Activated naive CD4-positive, alpha-beta T cell treated with anti-CD3 and anti-CD28 coated beads for 36 hours (primary cell): ENCODE measurements at regions not wholly inside any gene's neighbourhood (a gene's known extent, or its start where the extent isn't known, plus 50 kb on each side); places are given as distances from the start of the nearest gene placed in this dataset.

Experiments
- CTCF ChIA-PET: fragments of 350-600 bp; sonication (Branson Sonifier 250); formaldehyde crosslinking; loops from one replicate; lab custom pipeline; 2021; ENCODE audit warnings: antibody characterized with exemption; lab: Charles Lee
- DNase-seq: peaks from one replicate; pipeline ENCODE4 v3.0.0-alpha.2; 2020
- H3K27ac Mint-ChIP-seq: one replicate; pipeline ENCODE4 v1.8.0; 2021; ENCODE audit warnings: mild to moderate bottlenecking, mixed read lengths
- H3K27me3 Mint-ChIP-seq: one replicate; pipeline ENCODE4 v1.8.0; 2021; ENCODE audit warnings: low read depth, mixed read lengths
- H3K36me3 Mint-ChIP-seq: one replicate; pipeline ENCODE4 v1.8.0; 2021; ENCODE audit warnings: low read depth, mixed read lengths
- H3K4me1 Mint-ChIP-seq: one replicate; pipeline ENCODE4 v1.8.0; 2021; ENCODE audit warnings: low read depth, mixed read lengths
- H3K4me3 Mint-ChIP-seq: one replicate; pipeline ENCODE4 v1.8.0; 2021; ENCODE audit warnings: mild to moderate bottlenecking, moderate library complexity, mixed read lengths
- H3K9me3 Mint-ChIP-seq: one replicate; pipeline ENCODE4 v1.8.0; 2021; ENCODE audit warnings: mixed read lengths
- intact Hi-C: fragments of 100-400 bp; cut with micrococcal nuclease; formaldehyde crosslinking; loops from one replicate; pipeline ENCODE4 v1.15.1; 2023

DNA sequence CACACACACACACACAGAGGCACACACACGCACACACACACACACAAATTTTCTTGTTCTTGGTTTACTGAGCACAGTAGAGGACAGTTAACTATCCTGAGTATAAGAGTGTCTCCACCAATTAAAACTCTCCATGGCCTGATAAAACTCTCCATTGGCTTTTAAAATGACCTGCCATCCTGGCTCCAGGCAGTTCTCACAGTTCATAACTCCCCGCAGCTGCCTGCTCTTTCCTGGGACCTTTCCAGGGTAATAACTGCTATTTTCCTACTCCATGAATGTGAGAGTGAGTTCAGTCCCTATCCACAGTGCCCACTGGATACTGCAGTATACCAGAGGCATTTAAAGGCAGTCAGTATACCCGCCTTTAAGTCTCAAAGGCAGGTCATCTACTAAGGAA is 351.5 kb downstream of the PLPP3 start:
- DNase-seq: no peak
- no peaks in the 10 kb centered on the region for H3K36me3 Mint-ChIP-seq
- no peaks in the 10 kb centered on the region for H3K4me1 Mint-ChIP-seq
- CTCF ChIA-PET: no interaction called here
- H3K27me3 Mint-ChIP-seq: peaks cover 2% of the 10 kb centered on the region
- intact Hi-C loops: no loop called here
- H3K9me3 Mint-ChIP-seq: peaks cover 3% of the 10 kb centered on the region
- H3K27ac Mint-ChIP-seq: no peak overlapping the region
- H3K4me3 Mint-ChIP-seq: no peak overlapping the region

DNA sequence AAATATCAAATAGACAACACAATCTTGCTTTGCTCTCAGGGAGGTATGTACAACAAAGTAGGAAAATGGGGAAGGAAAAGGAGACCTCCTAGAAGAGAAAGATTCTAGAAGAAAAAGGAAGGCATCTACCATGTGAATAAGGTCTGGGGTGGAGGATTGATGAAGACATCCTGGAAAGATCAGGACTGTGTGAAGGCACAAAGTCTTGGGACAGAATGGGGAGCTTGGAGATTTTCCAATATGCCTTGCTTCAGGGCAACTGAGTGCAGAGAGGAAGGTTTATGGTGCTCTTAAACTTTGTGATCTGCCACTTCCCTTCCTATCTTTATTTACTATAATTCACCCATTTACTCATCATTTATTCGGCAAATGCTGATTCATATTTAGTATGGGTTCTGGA is 352.0 kb downstream of the PLPP3 start:
- CTCF ChIA-PET: no interaction called here
- H3K36me3 Mint-ChIP-seq: no peaks in the 10 kb centered on the region
- no peak for DNase-seq
- peaks cover 3% of the 10 kb centered on the region for H3K9me3 Mint-ChIP-seq
- intact Hi-C loops: no loop called here
- no peaks in the 10 kb centered on the region for H3K4me1 Mint-ChIP-seq
- H3K27ac Mint-ChIP-seq: no peak overlapping the region
- H3K27me3 Mint-ChIP-seq: peaks cover 2% of the 10 kb centered on the region
- no peak overlapping the region for H3K4me3 Mint-ChIP-seq

DNA sequence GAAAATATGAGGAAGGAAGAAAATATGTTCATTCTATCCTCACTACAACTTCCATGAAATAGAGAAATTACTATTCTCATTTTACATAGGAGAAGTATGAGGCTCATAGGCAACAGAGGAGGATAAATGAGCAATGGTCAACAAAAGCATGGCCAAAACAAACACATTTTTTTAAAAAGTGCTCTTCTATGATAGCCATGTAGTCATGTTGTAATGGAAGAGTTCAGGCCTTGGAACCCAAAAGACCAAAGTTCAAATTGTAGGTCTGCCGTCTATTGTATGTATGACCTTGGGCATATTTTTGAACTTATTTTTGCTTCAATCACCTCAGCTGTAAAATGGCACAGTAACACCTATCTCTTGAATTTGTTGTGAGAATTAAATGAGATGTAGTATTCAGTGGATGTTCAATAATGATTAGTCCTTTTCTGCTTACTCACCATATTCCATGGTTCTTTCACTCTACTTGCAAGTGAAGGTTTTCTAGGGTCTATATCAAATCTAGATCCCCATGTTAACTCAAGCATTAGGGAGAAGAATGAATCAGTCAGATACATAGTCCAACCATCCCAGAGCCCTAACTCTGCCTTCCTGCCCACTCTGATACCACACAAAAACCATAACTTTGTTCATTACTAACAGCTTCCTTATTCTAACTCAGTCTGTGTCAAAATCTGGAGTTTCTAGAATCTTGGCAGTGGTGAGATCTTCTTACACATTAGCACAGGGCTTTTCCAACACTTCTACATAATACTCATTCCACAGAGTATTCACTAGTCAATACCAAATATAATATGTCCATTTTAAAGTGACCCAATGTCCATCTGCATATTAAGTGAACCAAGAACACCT is 353.2 kb downstream of the PLPP3 start:
- no peaks in the 10 kb centered on the region for H3K9me3 Mint-ChIP-seq
- no peak overlapping the region for H3K27ac Mint-ChIP-seq
- intact Hi-C loops: no loop called here
- CTCF ChIA-PET: no interaction called here
- no peak overlapping the region for H3K4me3 Mint-ChIP-seq
- peaks cover 2% of the 10 kb centered on the region for H3K27me3 Mint-ChIP-seq
- DNase-seq: no peak
- H3K4me1 Mint-ChIP-seq: no peaks in the 10 kb centered on the region
- H3K36me3 Mint-ChIP-seq: no peaks in the 10 kb centered on the region

DNA sequence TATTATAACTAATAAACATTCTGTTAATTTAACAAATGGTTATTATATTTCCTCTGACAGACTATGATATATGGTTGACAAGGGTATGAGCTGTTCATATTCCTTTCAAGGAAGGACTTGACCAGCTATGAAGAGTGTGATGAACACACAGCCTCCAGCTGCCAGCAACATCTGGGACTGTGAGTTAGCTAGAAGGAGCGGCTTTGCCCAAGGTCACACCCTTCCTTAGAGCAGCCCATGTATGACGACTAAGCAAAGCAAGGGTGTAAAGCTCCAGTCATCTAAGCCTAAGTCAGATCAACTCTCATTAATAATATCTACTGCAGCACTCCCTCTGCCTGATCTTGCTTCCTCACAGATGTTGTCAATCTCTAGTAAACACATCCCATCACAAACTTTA is 355.4 kb downstream of the PLPP3 start:
- H3K27ac Mint-ChIP-seq: no peak overlapping the region
- CTCF ChIA-PET: no interaction called here
- no peaks in the 10 kb centered on the region for H3K9me3 Mint-ChIP-seq
- no peak for DNase-seq
- intact Hi-C loops: no loop called here
- H3K36me3 Mint-ChIP-seq: no peaks in the 10 kb centered on the region
- no peaks in the 10 kb centered on the region for H3K4me1 Mint-ChIP-seq
- H3K4me3 Mint-ChIP-seq: no peak overlapping the region
- peaks cover 1% of the 10 kb centered on the region for H3K27me3 Mint-ChIP-seq

DNA sequence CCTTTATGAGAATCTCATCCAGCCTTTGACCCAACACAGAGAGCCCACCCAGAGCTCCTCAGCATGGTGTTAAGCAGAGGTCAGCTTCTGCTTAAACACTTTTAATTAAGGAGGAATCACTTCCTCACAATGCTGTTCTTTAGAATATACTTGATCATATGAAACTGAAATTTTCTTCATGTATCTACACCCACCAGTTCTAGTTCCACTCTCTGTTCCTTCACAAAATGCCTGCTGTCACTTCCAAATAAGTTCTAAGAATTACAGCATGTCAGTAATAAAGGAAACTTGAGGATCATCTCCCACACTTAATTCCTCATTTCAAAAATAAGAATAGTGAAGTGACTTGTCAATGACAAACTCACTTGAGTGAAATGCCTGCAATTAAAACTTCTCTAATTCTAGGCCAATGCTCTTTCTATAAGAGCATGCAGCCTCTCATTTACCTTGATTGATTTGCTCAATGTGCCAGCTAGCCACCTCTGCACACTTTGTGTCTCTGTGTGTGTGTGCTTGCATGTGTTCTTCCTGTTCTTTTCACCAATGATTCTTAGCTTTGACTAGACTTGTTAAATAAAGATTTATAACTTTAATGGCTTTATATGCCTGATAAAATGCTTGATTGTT is 356.3 kb downstream of the PLPP3 start:
- no peaks in the 10 kb centered on the region for H3K9me3 Mint-ChIP-seq
- intact Hi-C loops: no loop called here
- CTCF ChIA-PET: no interaction called here
- H3K27me3 Mint-ChIP-seq: peaks cover 3% of the 10 kb centered on the region
- no peak for DNase-seq
- H3K27ac Mint-ChIP-seq: no peak overlapping the region
- H3K4me1 Mint-ChIP-seq: no peaks in the 10 kb centered on the region
- H3K4me3 Mint-ChIP-seq: no peak overlapping the region
- H3K36me3 Mint-ChIP-seq: no peaks in the 10 kb centered on the region

DNA sequence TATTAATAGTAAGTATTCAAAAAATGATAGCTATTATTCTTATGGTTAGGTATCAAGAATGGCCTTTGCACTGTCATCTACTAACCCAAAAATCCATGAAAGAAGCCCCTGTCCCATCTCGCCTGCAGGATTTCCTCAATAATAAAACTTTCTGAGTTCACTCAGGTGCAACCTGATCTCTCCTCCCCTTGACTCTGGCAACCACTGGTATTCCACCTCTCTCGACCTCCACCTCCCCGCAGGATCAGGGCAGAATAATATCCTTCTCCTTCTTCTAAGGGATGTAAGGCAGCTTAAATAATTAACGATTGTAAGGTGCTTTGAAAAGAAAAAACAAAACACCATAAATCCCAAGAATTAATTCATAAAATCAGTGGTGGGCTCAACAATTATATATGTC is 359.3 kb downstream of the PLPP3 start:
- no peak for DNase-seq
- H3K27ac Mint-ChIP-seq: no peak overlapping the region
- no peaks in the 10 kb centered on the region for H3K9me3 Mint-ChIP-seq
- peaks cover 3% of the 10 kb centered on the region for H3K27me3 Mint-ChIP-seq
- intact Hi-C loops: no loop called here
- CTCF ChIA-PET: no interaction called here
- H3K36me3 Mint-ChIP-seq: no peaks in the 10 kb centered on the region
- no peaks in the 10 kb centered on the region for H3K4me1 Mint-ChIP-seq
- no peak overlapping the region for H3K4me3 Mint-ChIP-seq

DNA sequence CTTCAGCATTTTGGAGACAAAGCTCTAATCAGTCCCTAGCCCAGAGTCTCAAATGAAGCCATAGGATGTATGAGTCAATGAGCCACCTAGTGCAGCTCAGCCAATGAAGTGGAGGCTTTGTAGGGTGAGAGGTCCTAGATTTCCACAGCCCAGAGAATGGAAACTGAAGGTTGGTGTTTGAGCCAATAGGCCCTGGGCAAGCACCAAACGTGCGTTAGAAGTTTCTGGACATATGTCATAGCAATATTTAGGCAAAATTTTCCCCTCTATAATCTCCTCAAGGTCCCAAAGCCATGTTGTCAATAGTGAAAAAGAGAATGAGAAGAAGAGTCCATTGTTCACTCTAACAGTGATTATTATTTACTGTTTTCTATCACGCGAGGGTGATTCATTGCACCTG is 361.3 kb downstream of the PLPP3 start:
- DNase-seq: no peak
- intact Hi-C loops: no loop called here
- Mint-ChIP-seq H3K4me1 (no peaks in the 10 kb centered on the region), H3K36me3 (no peaks in the 10 kb centered on the region), H3K4me3 (no peak overlapping the region), H3K9me3 (no peaks in the 10 kb centered on the region), H3K27me3 (peaks cover 3% of the 10 kb centered on the region), H3K27ac (no peak overlapping the region)
- CTCF ChIA-PET: no interaction called here

DNA sequence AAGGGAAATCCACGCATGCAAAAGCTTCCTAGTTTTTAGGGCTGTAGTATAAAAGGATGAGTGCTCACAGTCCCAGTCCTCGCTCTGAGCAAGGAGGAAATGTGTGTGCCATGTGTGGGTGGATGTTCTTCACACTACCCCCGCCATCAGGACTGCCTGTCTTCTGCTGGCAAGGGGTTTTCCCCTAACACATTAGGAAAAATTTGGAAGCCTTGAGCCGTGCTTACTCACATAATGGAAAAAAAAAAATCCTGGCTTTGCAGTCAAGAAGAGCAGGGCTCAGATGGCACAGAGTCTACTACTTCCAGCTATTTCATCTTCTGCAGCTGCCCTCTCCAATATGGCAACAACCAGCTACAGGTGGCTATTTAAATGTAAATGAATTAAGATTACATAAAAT is 363.1 kb downstream of the PLPP3 start:
- Mint-ChIP-seq H3K27me3 (peaks cover 3% of the 10 kb centered on the region), H3K9me3 (no peaks in the 10 kb centered on the region), H3K4me1 (no peaks in the 10 kb centered on the region), H3K27ac (no peak overlapping the region), H3K36me3 (no peaks in the 10 kb centered on the region), H3K4me3 (no peak overlapping the region)
- intact Hi-C loops: no loop called here
- no peak for DNase-seq
- CTCF ChIA-PET: no interaction called here

DNA sequence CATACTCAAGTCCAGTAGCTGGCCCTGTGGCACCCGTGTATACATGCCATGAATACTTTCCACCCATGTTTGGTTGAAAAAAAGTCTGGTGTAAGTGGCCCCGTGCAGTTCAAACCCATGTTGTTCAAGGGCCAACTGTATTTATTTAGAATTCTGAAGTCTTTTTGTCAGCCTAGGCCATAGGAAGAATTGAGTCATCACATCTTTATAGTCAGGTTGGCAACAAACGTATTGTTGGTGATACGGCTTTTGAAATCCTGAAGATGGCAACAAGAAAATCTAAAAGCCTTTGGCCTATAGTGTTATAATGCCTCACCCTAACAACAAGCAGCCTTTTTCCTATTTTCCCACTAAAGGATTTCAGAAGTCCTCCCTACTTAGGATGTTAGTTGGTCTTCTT is 363.6 kb downstream of the PLPP3 start:
- intact Hi-C loops: no loop called here
- no peaks in the 10 kb centered on the region for H3K36me3 Mint-ChIP-seq
- H3K27ac Mint-ChIP-seq: no peak overlapping the region
- peaks cover 3% of the 10 kb centered on the region for H3K27me3 Mint-ChIP-seq
- no peak for DNase-seq
- CTCF ChIA-PET: no interaction called here
- H3K4me3 Mint-ChIP-seq: no peak overlapping the region
- no peaks in the 10 kb centered on the region for H3K4me1 Mint-ChIP-seq
- H3K9me3 Mint-ChIP-seq: no peaks in the 10 kb centered on the region

DNA sequence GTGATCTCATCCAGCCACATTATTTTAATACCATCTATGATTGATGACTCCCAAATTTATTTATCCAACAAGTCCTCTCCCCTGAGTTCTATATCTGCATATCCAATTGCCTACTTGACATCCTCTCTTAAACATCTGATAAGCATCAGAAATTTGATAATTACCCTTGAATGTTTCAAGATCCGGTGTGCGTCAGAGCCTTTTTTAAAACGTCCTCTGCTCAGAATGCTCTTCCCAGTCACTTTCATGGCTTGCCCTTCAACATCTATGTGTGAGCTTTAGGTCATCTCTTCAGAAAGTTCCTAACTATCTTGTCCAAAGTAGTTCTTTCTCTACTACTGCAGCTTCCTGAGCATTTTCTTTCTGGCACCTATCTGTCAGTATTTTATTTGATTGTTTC is 364.3 kb downstream of the PLPP3 start:
- DNase-seq: no peak
- Mint-ChIP-seq H3K27me3 (peaks cover 3% of the 10 kb centered on the region), H3K27ac (no peak overlapping the region), H3K4me1 (no peaks in the 10 kb centered on the region), H3K36me3 (no peaks in the 10 kb centered on the region), H3K9me3 (no peaks in the 10 kb centered on the region), H3K4me3 (no peak overlapping the region)
- CTCF ChIA-PET: no interaction called here
- intact Hi-C loops: no loop called here

DNA sequence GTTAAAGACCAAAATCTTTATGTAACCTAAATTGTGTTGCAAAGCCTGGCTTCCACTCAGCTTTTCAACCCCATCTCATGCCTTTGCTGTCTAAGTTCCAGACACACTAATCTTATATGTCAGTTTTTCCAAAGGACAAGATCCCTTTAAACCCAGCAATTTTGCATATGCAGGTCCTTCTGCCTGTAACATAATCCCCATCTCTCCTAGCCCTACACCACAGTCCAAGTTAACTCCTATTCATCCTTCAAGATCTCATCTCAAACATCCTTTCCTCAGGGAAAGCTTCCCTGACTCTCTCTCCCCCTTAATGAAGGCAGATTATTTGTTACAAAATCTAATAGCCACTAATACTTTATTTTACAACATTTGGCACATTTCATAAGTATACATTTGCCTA is 366.3 kb downstream of the PLPP3 start:
- Mint-ChIP-seq H3K27me3 (no peaks in the 10 kb centered on the region), H3K4me1 (no peaks in the 10 kb centered on the region), H3K27ac (no peak overlapping the region), H3K4me3 (no peak overlapping the region), H3K36me3 (no peaks in the 10 kb centered on the region), H3K9me3 (no peaks in the 10 kb centered on the region)
- CTCF ChIA-PET: no interaction called here
- intact Hi-C loops: no loop called here
- no peak for DNase-seq

DNA sequence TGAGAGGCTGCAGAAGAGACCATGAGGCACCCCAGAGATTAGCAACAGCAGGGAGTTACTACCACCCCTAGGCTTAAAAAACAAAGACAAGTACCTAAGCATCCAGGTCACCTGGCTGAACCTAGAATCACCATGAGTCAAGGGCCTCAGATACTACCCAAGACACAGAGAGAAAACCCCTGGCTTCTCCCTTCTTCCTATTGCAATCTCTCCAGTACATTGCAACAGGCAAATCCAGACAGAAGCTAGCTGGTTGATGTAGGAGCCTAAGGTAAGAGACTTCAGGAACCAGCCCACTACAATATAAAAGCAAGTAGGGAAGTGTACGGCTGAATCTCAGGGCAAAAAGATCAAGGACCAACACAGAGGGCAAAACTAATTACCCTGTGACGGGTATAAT is 367.2 kb downstream of the PLPP3 start:
- no peaks in the 10 kb centered on the region for H3K36me3 Mint-ChIP-seq
- no peak for DNase-seq
- H3K9me3 Mint-ChIP-seq: no peaks in the 10 kb centered on the region
- H3K4me3 Mint-ChIP-seq: no peak overlapping the region
- H3K27ac Mint-ChIP-seq: no peak overlapping the region
- CTCF ChIA-PET: no interaction called here
- intact Hi-C loops: no loop called here
- no peaks in the 10 kb centered on the region for H3K4me1 Mint-ChIP-seq
- no peaks in the 10 kb centered on the region for H3K27me3 Mint-ChIP-seq

DNA sequence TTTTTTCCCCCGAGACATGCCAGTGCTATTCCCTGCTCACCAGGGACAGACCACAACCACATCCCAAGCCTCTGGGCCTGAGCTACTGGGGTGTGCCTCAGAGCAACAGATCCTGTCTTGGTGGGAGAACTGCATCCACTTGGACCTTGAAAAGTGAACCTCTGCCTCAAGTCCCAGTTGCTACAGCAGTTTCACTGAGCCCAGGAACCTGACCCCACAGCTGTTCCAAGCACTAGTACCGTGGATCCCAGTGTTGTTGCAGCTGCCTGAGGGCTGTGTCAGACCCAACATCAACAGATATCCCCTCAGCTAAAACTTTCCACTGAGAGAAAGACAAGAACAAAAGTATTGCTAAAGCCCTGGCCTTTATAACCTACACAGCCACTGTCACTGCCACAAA is 373.0 kb downstream of the PLPP3 start:
- Mint-ChIP-seq H3K4me1 (no peaks in the 10 kb centered on the region), H3K27me3 (peaks cover 3% of the 10 kb centered on the region), H3K27ac (no peak overlapping the region), H3K36me3 (no peaks in the 10 kb centered on the region), H3K4me3 (no peak overlapping the region), H3K9me3 (no peaks in the 10 kb centered on the region)
- intact Hi-C loops: no loop called here
- CTCF ChIA-PET: no interaction called here
- DNase-seq: no peak
